ENCODE measurements at regions not wholly inside any gene's neighbourhood (a gene's known extent, or its start where the extent isn't known, plus 50 kb on each side); places are given as distances from the start of the nearest gene placed in this dataset.

DNA sequence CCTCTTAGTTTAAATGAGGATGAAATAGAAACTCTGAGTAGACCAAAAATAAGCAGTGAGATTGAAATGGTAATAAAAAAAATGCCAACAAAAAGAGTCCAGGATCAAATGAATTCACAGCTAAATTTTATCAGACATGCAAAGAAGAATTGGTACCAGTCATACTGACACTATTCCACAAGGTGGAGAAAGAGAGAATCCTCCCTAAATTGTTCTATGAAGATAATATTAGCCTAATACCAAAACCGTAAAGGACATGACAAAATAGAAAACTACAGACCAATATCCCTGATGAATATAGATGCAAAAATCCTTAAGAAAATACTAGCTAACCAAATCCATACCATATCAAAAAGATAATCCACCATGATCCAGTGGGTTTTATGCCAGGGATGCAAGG lies 169.8 kb upstream of the CHORDC1 start:
- no peaks in the 10 kb centered on the region for H3K27me3 ChIP-seq
- in situ Hi-C loops (cut with MboI; ENCODE audit: low sequenced_read_pairs in 4 of 4) (no loop called here), intact Hi-C loops (cut with DNase I; ENCODE audit: low total_unique reads) (no loop called here)
- no peaks in the 10 kb centered on the region for H3K4me1 ChIP-seq
- no peak for DNase-seq
- H3K27ac ChIP-seq, result no peak overlapping the region
- no peaks in the 10 kb centered on the region for H3K36me3 ChIP-seq
- no peak overlapping the region for H3K4me3 ChIP-seq
- H3K9me3 ChIP-seq, result no peaks in the 10 kb centered on the region
- no peak for TF ChIP-seq POLR2A (IDR thresholded peaks at IDR 0.05)
- TF ChIP-seq, protein P1, sequence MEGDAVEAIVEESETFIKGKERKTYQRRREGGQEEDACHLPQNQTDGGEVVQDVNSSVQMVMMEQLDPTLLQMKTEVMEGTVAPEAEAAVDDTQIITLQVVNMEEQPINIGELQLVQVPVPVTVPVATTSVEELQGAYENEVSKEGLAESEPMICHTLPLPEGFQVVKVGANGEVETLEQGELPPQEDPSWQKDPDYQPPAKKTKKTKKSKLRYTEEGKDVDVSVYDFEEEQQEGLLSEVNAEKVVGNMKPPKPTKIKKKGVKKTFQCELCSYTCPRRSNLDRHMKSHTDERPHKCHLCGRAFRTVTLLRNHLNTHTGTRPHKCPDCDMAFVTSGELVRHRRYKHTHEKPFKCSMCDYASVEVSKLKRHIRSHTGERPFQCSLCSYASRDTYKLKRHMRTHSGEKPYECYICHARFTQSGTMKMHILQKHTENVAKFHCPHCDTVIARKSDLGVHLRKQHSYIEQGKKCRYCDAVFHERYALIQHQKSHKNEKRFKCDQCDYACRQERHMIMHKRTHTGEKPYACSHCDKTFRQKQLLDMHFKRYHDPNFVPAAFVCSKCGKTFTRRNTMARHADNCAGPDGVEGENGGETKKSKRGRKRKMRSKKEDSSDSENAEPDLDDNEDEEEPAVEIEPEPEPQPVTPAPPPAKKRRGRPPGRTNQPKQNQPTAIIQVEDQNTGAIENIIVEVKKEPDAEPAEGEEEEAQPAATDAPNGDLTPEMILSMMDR (IDR thresholded peaks at IDR 0.05 in 4 of 5, conservative IDR thresholded peaks at IDR 0.05 in 1 of 5), result no peak
- no peak for ATAC-seq

DNA sequence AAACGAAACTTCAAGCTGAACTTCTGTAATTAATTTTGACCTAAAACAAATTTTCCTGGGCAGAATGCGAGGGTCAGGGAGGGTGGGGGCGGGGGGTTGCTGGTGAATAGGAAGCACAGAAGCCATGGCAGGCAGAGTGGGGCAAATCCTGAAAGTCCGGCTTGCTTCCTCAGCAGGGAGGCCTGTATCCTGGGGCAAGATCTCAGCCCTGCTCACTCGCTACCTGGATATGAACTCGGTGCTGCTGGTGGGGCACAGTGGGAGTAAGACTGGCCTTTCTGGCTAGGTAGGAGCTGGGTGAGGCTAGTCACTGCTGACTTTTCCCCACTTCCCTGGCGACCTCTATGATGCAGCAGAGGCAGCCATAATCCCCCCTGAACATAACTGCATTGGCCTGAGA lies 168.9 kb upstream of the CHORDC1 start:
- DNase-seq (no peak), ATAC-seq (no peak)
- Histone ChIP-seq H3K4me1 (no peaks in the 10 kb centered on the region), H3K36me3 (no peaks in the 10 kb centered on the region), H3K4me3 (no peak overlapping the region), H3K27ac (no peak overlapping the region), H3K9me3 (no peaks in the 10 kb centered on the region), H3K27me3 (no peaks in the 10 kb centered on the region)
- intact Hi-C loops (cut with DNase I; ENCODE audit: low total_unique reads), result no loop called here
- in situ Hi-C loops (cut with MboI; ENCODE audit: low sequenced_read_pairs in 4 of 4), result no loop called here
- TF ChIP-seq, protein P1 (IDR thresholded peaks at IDR 0.05 in 4 of 5, conservative IDR thresholded peaks at IDR 0.05 in 1 of 5), result no peak

DNA sequence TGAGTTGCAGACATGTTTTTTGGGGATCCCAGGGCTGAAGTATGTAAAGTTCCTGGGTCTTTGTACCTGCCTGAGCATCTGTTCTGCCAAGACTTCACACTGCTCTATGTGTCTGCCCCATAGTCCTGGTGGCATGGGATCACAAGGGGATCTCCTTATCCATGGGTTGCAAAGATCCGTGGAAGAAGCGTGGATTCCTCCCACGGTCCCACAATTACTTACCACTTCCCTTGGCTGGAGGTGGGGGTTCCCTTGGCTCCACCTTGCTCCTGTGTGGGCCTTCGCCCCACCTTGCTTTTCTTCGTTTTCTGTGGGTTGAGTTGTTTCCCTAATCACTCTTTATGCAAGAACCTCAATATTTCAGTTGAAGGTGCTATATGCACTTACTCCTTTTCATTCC lies 157.4 kb upstream of the CHORDC1 start:
- no peaks in the 10 kb centered on the region for H3K4me1 ChIP-seq
- ATAC-seq (no peak), DNase-seq (no peak)
- no peaks in the 10 kb centered on the region for H3K36me3 ChIP-seq
- no peak for TF ChIP-seq POLR2A (IDR thresholded peaks at IDR 0.05)
- TF ChIP-seq, protein P1 (IDR thresholded peaks at IDR 0.05 in 4 of 5, conservative IDR thresholded peaks at IDR 0.05 in 1 of 5), result no peak
- in situ Hi-C loops (cut with MboI; ENCODE audit: low sequenced_read_pairs in 4 of 4), result no loop called here
- no peaks in the 10 kb centered on the region for H3K27me3 ChIP-seq
- intact Hi-C loops (cut with DNase I; ENCODE audit: low total_unique reads), result no loop called here
- no peak overlapping the region for H3K4me3 ChIP-seq
- H3K9me3 ChIP-seq, result no peaks in the 10 kb centered on the region
- H3K27ac ChIP-seq, result no peak overlapping the region

DNA sequence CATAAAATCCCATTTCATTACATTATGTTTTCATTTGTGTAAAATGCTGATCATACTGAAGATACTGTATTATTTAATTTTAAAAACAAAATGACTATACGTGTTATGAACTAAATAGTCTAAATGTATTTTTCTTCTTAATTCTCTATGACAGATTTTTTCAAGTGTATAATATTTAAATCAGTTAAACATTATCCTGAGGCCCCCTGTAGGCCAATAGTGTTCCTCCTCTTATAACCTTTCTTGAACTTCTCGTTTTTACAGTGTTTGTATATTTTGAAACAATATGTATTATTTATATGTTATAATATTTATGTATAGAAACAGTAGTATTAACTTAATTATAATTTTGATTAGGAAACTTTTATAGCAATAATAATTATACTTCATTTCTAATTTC lies 151.1 kb upstream of the CHORDC1 start:
- no peak for DNase-seq

DNA sequence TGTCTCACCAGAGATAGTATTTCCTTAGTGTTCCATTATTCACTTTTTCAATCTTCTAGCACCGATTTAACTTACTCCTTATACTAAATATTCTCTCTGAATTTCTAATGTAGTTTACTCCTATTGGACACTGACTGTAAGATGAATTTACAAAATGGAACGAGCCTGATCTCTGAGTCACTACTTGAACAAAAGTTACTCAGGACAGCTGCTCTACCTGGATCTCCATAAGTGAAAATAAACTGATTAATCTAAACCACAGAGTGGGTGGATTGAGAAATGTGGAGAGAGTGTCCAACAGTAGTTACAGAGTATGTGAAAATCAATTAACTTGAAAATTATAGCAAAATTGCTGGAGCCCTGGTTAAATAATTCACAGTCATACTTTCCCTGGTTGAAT lies 141.7 kb upstream of the CHORDC1 start:
- intact Hi-C loops (cut with DNase I; ENCODE audit: low total_unique reads), result no loop called here
- in situ Hi-C loops (cut with MboI; ENCODE audit: low sequenced_read_pairs in 4 of 4), result no loop called here
- Histone ChIP-seq H3K9me3 (no peaks in the 10 kb centered on the region), H3K27ac (no peak overlapping the region), H3K4me1 (no peaks in the 10 kb centered on the region), H3K4me3 (no peak overlapping the region), H3K27me3 (no peaks in the 10 kb centered on the region), H3K36me3 (no peaks in the 10 kb centered on the region)
- no peak for TF ChIP-seq POLR2A (IDR thresholded peaks at IDR 0.05)
- TF ChIP-seq, protein P1 (IDR thresholded peaks at IDR 0.05 in 4 of 5, conservative IDR thresholded peaks at IDR 0.05 in 1 of 5), result no peak
- DNase-seq, result no peak
- no peak for ATAC-seq

More for the DNA sequence above, 151.1 kb upstream of the CHORDC1 start:
- no peak overlapping the region for H3K4me3 ChIP-seq
- no peaks in the 10 kb centered on the region for H3K9me3 ChIP-seq
- no peak for TF ChIP-seq POLR2A (IDR thresholded peaks at IDR 0.05)
- TF ChIP-seq, protein P1 (IDR thresholded peaks at IDR 0.05 in 4 of 5, conservative IDR thresholded peaks at IDR 0.05 in 1 of 5), result no peak
- in situ Hi-C loops (cut with MboI; ENCODE audit: low sequenced_read_pairs in 4 of 4) (no loop called here), intact Hi-C loops (cut with DNase I; ENCODE audit: low total_unique reads) (no loop called here)
- H3K4me1 ChIP-seq, result no peaks in the 10 kb centered on the region
- ATAC-seq, result no peak
- H3K27me3 ChIP-seq, result no peaks in the 10 kb centered on the region
- no peaks in the 10 kb centered on the region for H3K36me3 ChIP-seq
- no peak overlapping the region for H3K27ac ChIP-seq
